ENCODE measurements at regions not wholly inside any gene's neighbourhood (a gene's known extent, or its start where the extent isn't known, plus 50 kb on each side); places are given as distances from the start of the nearest gene placed in this dataset.

GRCh38 chr10:53236941-53237340 lies 464.4 kb upstream of the MBL2 start:
- TF ChIP-seq POLR2A (IDR thresholded peaks at IDR 0.05) (no peak), EP300 (IDR thresholded peaks at IDR 0.05) (no peak)
